Activated CD4-positive, alpha-beta memory T cell treated with anti-CD3 and anti-CD28 coated beads, Interleukin-2, amount 10 ng/mL, durations not matched to agents 7 days and 5 days (primary cell): ENCODE measurements at regions not wholly inside any gene's neighbourhood (a gene's known extent, or its start where the extent isn't known, plus 50 kb on each side); places are given as distances from the start of the nearest gene placed in this dataset.
"Not testable (repeated sequence)": the region's sequence is repeated elsewhere in the genome, so short reads cannot be mapped to it uniquely, and the experiment has no call there.

Source experiments
- CTCF ChIA-PET: fragments of 350-600 bp; sonication (Branson Sonifier 250); formaldehyde crosslinking; loops from one replicate; lab custom pipeline; 2021; ENCODE audit warnings: antibody characterized with exemption, inconsistent platforms; lab: Charles Lee
- POLR2A ChIA-PET: fragments of 350-600 bp; sonication (Branson Sonifier 250); formaldehyde crosslinking; loops from one replicate; lab custom pipeline; 2021; ENCODE audit warnings: antibody characterized with exemption; lab: Charles Lee
- DNase-seq: peaks from one replicate; pipeline ENCODE4 v3.0.0-alpha.2; 2020
- H3K27ac Mint-ChIP-seq: one replicate; pipeline ENCODE4 v1.8.0; 2021; ENCODE audit warnings: mild to moderate bottlenecking, mixed read lengths
- H3K27me3 Mint-ChIP-seq: one replicate; pipeline ENCODE4 v1.8.0; 2021; ENCODE audit warnings: mixed read lengths
- H3K36me3 Mint-ChIP-seq: one replicate; pipeline ENCODE4 v1.8.0; 2021; ENCODE audit warnings: low read depth, mixed read lengths
- H3K4me1 Mint-ChIP-seq: one replicate; pipeline ENCODE4 v1.8.0; 2021; ENCODE audit warnings: mixed read lengths
- H3K4me3 Mint-ChIP-seq: one replicate; pipeline ENCODE4 v1.8.0; 2021; ENCODE audit warnings: mild to moderate bottlenecking, mixed read lengths
- H3K9me3 Mint-ChIP-seq: one replicate; pipeline ENCODE4 v1.8.0; 2021; ENCODE audit warnings: mixed read lengths

DNA sequence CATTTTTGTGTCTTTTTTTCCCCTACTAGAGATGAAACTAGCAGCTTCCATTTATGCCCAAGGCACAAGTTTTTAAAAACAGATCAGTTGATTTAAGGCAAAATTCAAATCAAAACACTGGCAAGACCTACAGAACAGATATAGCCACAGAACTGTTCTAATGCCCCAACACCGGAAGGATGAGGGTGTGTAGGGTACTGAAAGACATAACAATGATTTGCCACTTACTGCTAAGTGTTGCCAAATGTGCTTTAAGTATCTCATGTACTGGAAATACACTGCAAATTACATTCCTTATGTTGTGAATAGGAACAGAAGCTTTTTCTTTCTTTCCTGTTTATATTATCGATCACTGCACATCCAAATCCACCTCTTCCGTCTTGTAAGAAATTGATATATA lies 189.0 kb downstream of the CETN3 start:
- H3K4me1 Mint-ChIP-seq: no peaks in the 10 kb centered on the region
- CTCF ChIA-PET: no interaction called here
- no peak for DNase-seq
- no peak overlapping the region for H3K4me3 Mint-ChIP-seq
- H3K27me3 Mint-ChIP-seq: no peaks in the 10 kb centered on the region
- no peak overlapping the region for H3K27ac Mint-ChIP-seq
- H3K36me3 Mint-ChIP-seq: no peaks in the 10 kb centered on the region
- no peaks in the 10 kb centered on the region for H3K9me3 Mint-ChIP-seq
- POLR2A ChIA-PET: no interaction called here

DNA sequence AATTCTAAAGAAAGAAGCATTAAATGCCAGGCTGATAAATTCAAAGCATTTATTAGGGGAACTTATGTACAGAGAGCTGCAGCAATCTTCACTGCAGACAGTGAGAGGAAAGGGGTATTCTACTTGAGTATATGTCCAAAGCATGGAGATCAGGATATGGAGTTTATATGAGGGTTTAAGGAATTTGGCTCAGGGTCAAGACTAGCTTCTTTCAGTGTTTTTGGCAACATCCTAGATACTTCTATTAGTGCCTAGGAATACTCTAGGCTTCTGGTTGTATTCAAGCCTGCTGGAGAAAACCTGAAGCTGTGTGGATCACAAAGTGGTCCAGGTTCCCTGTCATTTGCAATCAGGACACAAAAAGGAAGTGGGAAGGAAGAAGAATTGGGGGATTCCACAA lies 194.6 kb downstream of the CETN3 start:
- ChIA-PET POLR2A (no interaction called here), CTCF (no interaction called here)
- Mint-ChIP-seq H3K27ac (no peak overlapping the region), H3K27me3 (no peaks in the 10 kb centered on the region), H3K4me3 (no peak overlapping the region), H3K9me3 (no peaks in the 10 kb centered on the region), H3K4me1 (no peaks in the 10 kb centered on the region), H3K36me3 (no peaks in the 10 kb centered on the region)
- no peak for DNase-seq

- H3K36me3 Mint-ChIP-seq, H3K9me3 Mint-ChIP-seq, POLR2A ChIA-PET, H3K27me3 Mint-ChIP-seq, H3K4me1 Mint-ChIP-seq, CTCF ChIA-PET, H3K4me3 Mint-ChIP-seq, DNase-seq, H3K27ac Mint-ChIP-seq: not testable (repeated sequence)
Observed at GRCh38 chr5:90208323-90208722, 201.2 kb downstream of the CETN3 start.

DNA sequence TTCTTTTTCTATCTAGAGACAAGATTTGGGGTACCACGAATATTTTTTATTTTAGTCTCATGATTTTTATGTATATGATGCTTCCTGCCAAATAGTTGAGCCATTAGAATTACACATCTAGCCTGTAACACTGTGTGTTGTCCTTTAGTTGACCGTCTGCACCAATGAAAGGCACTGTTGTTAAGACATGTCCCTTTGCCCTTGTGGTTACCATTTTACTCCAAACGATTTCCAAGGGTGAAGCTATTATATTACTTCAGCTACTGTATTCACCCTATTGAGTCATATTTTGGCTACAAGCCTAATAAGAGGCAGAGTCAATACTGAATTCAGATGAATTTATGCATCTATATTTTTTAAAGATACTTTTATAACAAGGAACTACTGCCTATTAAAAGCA lies 207.6 kb downstream of the CETN3 start:
- Mint-ChIP-seq H3K9me3 (peaks cover 2% of the 10 kb centered on the region), H3K4me1 (no peaks in the 10 kb centered on the region), H3K27ac (no peak overlapping the region), H3K4me3 (no peak overlapping the region), H3K36me3 (no peaks in the 10 kb centered on the region), H3K27me3 (no peaks in the 10 kb centered on the region)
- ChIA-PET CTCF (no interaction called here), POLR2A (interaction anchor here (0.7 kb wide), 1 partner anchor 33 kb away, joined by 3 read pairs; no protein-coding TSS in a partner anchor)
- no peak for DNase-seq

GRCh38 chr5:90193185-90193822 lies 216.3 kb downstream of the CETN3 start:
- Mint-ChIP-seq H3K4me3 (no peak overlapping the region), H3K27ac (no peak overlapping the region), H3K9me3 (no peaks in the 10 kb centered on the region), H3K4me1 (no peaks in the 10 kb centered on the region), H3K36me3 (no peaks in the 10 kb centered on the region), H3K27me3 (no peaks in the 10 kb centered on the region)
- DNase-seq: no peak
- POLR2A ChIA-PET: no interaction called here
- CTCF ChIA-PET: no interaction called here

DNA sequence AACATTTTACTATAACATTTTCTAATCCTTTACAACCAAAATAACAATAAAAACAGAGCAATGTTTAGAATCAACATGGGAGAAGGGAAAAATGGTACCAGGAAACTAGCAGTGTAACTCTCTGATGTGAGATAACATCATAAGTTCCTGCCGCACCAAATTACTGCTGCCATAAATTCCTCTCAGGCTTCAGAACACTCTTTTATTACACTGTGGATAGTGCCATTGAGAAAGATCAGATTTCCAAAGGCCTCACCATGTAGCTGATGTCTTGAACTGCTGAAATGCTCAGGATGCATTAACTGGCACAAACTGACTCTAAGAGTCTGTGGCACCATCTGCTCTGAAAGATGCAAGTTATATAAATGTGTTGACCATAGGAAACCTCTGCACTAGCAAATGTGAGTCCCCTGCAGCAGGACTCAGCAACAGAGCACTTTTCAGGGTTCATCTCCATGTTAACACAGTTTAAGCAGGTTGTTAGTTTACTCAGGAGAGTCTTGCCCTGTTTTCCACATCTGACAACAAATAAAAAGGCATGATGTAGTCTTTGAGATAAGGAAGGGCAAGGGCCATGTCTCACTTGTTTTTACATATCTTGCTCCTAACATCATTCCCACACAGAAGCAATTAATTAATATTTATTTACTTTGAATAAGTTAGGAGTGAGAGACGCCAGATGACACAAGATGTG lies 218.1 kb downstream of the CETN3 start:
- H3K27ac Mint-ChIP-seq: no peak overlapping the region
- no peaks in the 10 kb centered on the region for H3K4me1 Mint-ChIP-seq
- no peaks in the 10 kb centered on the region for H3K27me3 Mint-ChIP-seq
- no peak for DNase-seq
- H3K36me3 Mint-ChIP-seq: no peaks in the 10 kb centered on the region
- H3K9me3 Mint-ChIP-seq: no peaks in the 10 kb centered on the region
- ChIA-PET POLR2A (no interaction called here), CTCF (no interaction called here)
- no peak overlapping the region for H3K4me3 Mint-ChIP-seq

DNA sequence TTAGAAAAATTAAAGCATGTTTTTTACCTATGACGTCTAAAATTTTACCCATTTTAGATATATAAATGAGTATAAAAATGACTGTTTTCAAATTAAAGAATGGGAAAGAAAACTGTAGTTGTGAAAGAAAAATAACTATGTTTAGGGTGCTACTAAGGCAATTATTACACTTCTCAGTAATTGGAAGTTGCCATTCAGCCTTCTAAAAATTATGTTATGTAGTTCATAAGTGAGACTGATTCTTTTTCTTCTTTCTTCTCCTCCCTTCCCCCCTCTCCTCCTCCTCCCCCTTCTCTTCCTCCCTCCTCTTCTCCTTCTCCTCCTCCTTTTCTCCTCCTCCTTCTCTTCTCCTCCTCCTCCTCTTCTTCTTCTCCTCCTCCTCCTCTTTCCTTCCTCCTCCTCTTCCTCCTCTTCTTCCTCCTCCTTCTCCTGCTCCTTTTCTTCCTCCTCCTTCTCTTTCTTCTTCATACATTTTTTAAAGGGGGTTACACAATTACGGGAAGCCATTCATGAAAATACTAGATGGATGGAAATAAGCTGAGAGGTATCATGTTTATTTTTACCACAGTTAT lies 223.6 kb downstream of the CETN3 start:
- Mint-ChIP-seq H3K9me3 (no peaks in the 10 kb centered on the region), H3K27ac (no peak overlapping the region), H3K36me3 (no peaks in the 10 kb centered on the region), H3K4me3 (no peak overlapping the region), H3K27me3 (no peaks in the 10 kb centered on the region), H3K4me1 (no peaks in the 10 kb centered on the region)
- CTCF ChIA-PET: no interaction called here
- no peak for DNase-seq
- POLR2A ChIA-PET: no interaction called here

GRCh38 chr5:90184764-90185163 lies 224.8 kb downstream of the CETN3 start:
- ChIA-PET CTCF (no interaction called here), POLR2A (no interaction called here)
- H3K4me3 Mint-ChIP-seq: no peak overlapping the region
- H3K27ac Mint-ChIP-seq: no peak overlapping the region
- H3K36me3 Mint-ChIP-seq: no peaks in the 10 kb centered on the region
- H3K9me3 Mint-ChIP-seq: no peaks in the 10 kb centered on the region
- no peak for DNase-seq
- H3K27me3 Mint-ChIP-seq: no peaks in the 10 kb centered on the region
- H3K4me1 Mint-ChIP-seq: no peaks in the 10 kb centered on the region

DNA sequence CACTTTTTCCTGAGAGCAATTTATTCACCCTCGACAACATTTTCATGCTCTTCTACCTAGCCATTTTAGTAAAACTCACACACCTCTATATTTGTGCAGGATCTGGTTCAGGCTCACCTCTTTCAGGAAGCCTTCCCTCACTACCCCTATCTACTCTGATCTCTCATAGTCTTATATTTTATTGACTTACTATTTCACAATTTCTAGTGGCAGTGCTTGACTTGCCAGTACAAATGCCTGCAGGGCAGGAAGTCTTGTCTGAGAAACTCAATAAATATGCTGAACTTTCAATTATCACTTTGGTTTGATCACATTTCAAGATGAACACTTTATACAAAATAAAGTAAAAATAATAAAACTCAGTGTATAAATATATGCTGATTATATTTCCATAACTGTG lies 226.8 kb downstream of the CETN3 start:
- CTCF ChIA-PET: no interaction called here
- POLR2A ChIA-PET: no interaction called here
- no peak overlapping the region for H3K4me3 Mint-ChIP-seq
- DNase-seq: no peak
- no peak overlapping the region for H3K27ac Mint-ChIP-seq
- no peaks in the 10 kb centered on the region for H3K27me3 Mint-ChIP-seq
- H3K4me1 Mint-ChIP-seq: no peaks in the 10 kb centered on the region
- no peaks in the 10 kb centered on the region for H3K36me3 Mint-ChIP-seq
- no peaks in the 10 kb centered on the region for H3K9me3 Mint-ChIP-seq

DNA sequence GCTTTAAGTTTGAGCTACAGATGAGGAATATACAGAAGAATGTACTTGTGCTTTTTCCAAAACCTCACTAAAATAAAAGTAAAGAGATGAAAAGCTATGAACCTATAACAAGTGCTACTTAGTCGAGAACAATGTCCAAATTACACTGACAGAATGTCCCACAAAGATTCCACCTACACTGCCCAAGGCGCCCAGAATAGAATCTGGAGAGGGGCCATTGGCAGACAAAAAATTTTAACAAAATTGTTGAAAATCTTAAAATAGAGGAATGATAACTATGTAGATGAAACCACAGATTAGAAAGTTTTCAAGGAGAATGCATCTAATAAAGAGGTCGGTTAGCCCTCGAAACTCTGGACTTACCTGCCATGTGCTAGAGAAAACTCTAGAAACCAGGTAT lies 235.3 kb downstream of the CETN3 start:
- Mint-ChIP-seq H3K27ac (no peak overlapping the region), H3K4me3 (no peak overlapping the region), H3K36me3 (no peaks in the 10 kb centered on the region), H3K4me1 (no peaks in the 10 kb centered on the region), H3K27me3 (no peaks in the 10 kb centered on the region), H3K9me3 (no peaks in the 10 kb centered on the region)
- ChIA-PET POLR2A (no interaction called here), CTCF (no interaction called here)
- no peak for DNase-seq

DNA sequence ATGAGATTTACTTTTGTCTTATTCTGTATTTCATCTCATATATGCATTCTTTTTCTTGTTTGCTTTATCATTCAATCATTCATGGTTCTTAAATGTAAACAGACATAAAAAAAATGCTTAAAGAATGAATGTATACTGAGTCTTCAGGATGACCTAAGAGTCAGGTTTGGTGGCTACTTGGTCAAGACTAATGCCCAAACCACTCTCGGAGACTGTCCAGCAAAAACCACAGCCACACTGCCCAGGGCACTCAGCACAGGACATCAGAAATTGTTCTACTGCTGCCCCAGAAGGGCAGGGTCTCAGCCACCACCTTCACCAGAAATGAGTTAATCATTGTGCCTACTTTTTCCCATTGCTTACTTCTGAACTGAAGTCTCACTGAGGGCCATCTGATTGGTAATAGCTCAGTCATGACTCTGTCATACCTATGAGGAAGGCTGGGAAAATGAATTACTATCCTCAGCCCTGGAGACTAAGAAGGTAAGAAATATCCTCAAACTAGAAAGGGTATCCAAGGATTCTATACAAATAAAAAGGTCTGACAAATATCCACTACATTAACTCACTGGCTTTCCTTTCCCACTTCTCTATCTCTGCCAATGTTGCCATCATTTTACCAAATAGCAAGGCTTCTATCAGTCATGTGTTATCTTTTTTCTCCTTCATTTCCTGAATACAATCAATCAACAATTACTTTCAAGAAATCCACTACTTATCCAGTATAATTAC lies 236.1 kb downstream of the CETN3 start:
- ChIA-PET POLR2A (no interaction called here), CTCF (no interaction called here)
- Mint-ChIP-seq H3K36me3 (no peaks in the 10 kb centered on the region), H3K27ac (no peak overlapping the region), H3K9me3 (no peaks in the 10 kb centered on the region), H3K27me3 (no peaks in the 10 kb centered on the region), H3K4me1 (no peaks in the 10 kb centered on the region), H3K4me3 (no peak overlapping the region)
- no peak for DNase-seq

DNA sequence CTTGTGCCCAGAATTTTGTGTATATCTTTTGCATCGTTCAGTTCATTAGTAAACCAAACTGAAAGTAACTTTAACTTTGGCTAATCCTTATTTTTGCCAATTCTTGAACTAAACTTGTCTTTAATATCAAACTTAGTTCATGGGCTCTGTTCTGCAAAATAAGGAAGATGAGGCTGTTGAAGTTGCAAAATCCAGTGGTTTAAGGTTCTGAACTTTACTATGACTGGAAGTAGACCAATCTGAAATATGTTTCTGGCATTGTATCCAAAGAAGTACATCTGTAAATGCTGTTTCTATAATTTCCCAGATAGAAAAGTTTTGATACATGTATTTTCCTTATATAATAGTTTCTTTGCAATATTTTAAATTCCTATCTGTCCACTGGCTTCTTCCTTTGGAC lies 238.1 kb downstream of the CETN3 start:
- ChIA-PET CTCF (no interaction called here), POLR2A (no interaction called here)
- Mint-ChIP-seq H3K4me3 (no peak overlapping the region), H3K36me3 (no peaks in the 10 kb centered on the region), H3K27ac (no peak overlapping the region), H3K9me3 (no peaks in the 10 kb centered on the region), H3K4me1 (no peaks in the 10 kb centered on the region), H3K27me3 (no peaks in the 10 kb centered on the region)
- no peak for DNase-seq

GRCh38 chr5:90170261-90170660 lies 239.3 kb downstream of the CETN3 start:
- no peak overlapping the region for H3K4me3 Mint-ChIP-seq
- ChIA-PET CTCF (no interaction called here), POLR2A (no interaction called here)
- H3K9me3 Mint-ChIP-seq: no peaks in the 10 kb centered on the region
- H3K4me1 Mint-ChIP-seq: no peaks in the 10 kb centered on the region
- no peaks in the 10 kb centered on the region for H3K27me3 Mint-ChIP-seq
- no peak overlapping the region for H3K27ac Mint-ChIP-seq
- no peak for DNase-seq
- H3K36me3 Mint-ChIP-seq: no peaks in the 10 kb centered on the region
